Cerebellar nuclear complex (tissue), 1 donor: ENCODE measurements at regions not wholly inside any gene's neighbourhood (a gene's known extent, or its start where the extent isn't known, plus 50 kb on each side); places are given as distances from the start of the nearest gene placed in this dataset.

Experiments used
- DNase-seq, 2 experiments: peaks; one replicate each; lab custom pipeline; 2025; lab: John Stamatoyannopoulos, UW

DNA sequence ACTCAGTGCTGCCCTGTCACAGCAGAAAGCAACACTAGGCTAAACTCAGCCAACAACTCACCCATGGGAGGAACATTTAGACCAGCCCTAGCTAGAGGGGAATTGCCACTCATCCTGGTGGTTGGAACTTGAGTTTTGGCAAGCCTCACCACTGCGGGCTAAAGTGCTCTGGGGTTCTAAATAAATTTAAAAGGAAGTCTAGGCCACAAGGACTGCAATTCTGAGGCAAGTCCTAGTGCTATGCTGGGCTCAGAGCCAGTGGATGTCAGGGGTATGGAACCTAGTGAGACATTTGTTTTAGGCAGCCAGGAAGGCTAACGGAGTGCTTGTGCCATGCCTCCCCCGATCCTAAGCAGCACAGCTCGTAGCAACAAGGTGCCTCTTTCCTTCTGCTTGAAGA, 78.0 kb downstream of the RGS13 start:
- no peak for DNase-seq

DNA sequence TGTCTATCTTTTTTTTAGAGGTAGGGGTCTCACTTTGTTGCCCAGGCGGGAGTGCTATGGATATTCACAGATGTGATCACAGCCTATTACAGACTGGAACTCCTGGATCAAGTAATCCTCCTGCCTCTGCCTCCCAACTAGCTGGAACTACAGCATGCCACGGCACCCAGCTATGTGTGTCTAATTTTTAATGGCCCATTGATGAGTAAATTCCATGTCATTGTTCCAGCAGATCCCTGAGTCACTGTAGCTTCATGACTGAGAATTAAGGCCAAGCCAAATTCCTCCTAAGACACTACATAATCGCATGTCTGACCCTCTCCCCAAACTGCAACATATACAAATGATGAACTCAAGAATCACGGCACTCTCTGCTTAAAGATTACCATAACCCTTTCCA, 84.2 kb upstream of the RGS2 start:
- DNase-seq: no peak

DNA sequence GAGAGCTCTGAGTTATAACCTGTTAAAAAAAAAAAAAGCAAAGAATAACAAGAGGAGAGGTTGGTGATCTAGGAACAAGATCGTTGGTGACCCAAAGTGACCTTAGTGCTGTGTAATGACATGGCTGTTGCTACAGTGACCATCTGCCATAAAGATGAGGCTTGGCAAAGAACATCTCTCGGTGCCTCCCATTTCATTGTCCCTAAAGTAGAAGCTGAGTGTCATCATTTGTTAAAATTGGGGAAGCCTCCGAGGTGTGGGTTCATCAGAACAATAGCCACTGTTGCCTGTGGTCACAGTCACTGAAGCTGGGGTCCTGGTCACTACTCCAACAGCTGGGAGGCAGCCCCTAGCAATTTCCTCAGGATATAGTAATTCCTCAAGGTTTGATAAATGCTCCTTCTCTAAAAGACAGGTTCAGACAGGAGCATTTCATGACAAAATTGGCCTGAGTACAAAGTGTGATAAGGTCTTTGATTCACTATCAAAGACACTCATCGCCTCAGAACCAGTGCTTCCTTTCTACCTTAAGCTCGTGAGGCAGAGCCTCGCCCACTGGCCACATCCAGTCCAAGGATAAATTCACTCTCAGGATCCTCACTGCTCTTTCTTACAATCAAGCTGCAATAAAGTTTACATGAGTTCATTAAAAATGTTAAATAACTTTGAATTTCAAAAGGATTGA, 81.9 kb upstream of the RGS2 start:
- no peak for DNase-seq

DNA sequence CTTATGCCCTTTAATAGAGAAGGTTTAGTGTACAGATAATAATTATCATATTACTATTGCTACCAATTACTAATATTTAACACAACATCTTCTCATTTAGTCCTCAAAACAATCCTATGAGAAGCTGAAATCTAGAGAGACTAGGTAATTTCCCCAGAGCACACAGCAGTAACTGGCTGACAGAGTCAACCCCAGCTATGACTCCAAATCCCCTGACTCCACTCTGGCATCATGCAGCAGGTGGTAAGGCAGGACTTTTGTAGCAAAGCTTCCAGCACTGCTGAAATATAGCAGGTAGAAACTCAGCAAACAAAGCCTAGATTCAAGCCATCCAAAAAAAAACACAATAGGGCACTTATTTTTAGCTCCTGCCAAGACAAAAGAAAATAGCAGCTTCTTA, 79.3 kb upstream of the RGS2 start:
- DNase-seq: no peak

DNA sequence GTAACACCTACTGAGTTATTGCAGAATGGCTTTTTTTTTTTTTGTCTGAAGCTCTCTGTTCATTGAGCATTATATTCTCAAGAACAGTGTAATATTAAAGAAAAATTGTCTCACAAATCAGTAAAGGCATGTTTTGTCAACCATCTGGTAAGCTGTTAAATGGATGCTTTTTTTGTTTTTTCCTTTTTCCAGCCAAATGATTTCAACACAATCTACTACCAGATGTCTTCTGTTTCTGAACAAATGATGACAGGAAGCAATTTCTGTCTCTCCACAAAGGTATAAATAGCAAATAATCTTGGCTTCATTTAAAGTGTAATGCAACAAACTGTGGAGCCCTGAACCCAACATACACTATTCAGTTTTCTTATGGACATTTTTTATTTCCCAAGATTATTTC, 78.6 kb upstream of the RGS2 start:
- peak in 1 of 2 experiments; percentile 1 for DNase-seq

DNA sequence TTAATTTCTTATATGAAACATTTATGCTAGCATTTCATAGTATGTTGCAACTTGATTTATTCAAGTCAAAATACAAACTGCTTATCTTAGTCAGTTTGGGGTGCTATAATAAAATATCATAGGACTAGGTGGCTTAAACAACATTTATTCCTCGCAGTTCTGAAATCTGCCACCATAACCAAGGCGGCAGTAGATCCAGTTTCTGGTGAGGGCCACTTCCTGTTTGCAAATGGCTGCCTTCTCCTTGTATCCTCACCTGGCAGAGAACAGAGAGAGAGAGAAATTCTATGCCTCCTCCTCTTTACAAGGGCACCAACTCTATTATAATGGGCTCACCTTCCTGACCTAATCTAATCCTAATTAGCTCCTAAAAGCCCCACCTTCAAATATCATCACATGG, 76.1 kb upstream of the RGS2 start:
- DNase-seq: no peak

DNA sequence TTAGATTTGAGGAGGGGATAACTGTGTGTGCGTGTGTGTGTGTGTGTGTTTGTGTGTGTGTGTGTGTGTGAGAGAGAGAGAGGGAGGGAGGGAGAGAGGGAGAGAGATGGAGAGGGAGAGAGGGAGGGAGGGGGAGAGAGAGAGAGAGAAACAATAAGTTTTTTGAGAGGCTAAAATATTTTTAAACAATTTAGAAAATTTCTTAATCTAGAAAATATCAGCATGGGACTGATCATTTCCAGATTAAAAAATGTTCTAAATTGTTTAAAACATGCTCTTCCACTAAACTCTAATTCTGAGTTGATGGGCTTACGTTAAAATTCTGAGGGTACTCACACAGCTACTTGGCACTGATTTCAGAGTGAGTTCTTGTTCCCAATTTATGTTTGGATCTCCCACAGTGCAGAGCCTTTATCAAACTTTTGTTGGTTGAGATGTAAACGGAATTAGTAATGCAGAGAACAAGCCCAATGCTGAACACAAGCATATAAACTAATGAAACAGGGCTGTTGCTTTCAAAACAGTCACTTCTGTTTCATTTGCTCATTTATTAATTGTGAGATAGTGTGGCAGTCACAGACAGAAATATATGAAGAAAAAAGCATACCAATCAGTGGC, 73.4 kb upstream of the RGS2 start:
- DNase-seq: no peak

DNA sequence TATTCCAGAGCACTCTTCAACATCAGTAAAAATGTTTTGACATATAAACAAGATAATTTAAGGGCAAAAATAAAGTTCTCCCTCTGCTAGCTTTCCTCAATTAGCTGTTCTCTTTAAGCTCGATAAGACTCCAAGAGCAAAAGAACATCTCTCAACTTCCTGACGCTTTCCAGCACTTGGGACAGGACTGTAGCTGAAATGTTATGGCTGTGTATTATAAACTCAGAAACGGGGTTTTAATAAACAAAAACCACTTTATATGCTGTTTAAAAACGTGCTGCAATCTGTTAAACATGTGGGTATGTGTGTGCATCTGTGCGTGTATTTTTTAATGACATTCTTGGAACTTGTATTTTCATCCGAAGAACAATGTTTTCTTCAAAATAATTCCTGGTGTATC, 71.5 kb upstream of the RGS2 start:
- DNase-seq: no peak

DNA sequence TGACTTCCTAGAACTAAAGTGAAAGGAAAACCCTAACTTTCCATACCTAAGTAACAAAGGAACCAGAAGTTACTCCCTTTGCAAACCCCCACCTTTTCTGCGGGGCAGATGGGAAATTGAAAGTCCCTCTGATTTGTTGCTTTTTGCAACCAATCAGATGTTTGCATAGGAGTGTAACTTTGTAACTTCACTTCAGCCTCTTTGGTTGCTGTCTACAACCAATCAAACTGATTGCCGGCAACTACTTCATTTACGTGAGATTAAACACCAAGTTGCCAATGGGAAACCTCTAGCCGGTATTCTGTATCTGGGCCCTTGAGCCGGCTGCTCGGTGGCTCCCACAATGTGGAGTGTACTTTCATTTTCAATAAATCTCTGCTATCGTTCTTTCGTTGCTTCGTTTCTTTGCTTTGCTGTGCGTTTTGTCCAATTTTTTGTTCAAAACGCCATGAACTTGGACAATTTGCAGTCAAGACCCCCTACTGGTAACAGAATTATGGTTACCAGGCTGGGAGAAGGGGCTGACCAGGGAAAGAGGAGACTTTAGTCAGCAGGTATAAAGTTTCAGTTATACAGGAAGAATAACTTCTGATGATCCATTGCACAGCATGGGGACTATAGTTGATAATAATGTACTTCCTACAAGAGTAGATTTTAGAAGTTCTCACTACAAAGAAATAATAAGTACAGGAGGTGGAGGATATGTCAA, 69.2 kb upstream of the RGS2 start:
- DNase-seq: no peak

DNA sequence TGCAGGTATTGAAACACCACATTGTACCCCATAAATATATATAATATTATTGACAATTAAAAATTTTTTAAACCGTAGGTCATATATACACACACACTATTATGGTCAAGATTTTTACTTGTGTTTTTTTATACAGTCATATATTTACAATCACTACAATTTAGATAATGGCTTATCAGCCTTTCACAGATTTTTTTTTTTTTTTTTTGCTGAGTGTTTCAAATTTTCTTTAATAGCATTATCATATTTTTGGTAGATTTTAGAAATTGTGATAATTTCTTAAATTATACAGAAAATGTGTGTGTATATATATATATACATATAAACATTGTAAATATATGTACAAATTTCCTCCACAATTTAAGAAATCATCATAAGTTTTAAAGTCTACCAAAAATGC, 68.6 kb upstream of the RGS2 start:
- no peak for DNase-seq

DNA sequence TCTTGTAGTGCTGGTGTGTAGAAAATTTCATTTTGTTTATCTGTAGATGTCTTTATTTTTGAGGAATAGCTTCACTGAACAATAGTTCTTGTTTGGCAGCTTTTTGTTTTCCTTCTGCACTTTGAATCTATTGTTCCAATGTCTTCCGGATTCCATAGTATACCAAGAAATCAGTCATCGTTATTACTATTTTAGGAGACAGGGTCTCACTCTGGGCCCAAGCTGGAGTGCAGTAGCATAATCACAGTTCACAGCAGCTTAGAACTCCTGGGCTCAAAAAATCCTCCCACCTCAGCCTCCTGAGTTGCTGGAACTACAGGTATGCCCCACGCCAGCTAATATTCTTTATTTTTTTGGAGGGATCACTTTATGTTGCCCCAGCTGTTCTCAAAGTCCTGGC, 67.7 kb upstream of the RGS2 start:
- no peak for DNase-seq

DNA sequence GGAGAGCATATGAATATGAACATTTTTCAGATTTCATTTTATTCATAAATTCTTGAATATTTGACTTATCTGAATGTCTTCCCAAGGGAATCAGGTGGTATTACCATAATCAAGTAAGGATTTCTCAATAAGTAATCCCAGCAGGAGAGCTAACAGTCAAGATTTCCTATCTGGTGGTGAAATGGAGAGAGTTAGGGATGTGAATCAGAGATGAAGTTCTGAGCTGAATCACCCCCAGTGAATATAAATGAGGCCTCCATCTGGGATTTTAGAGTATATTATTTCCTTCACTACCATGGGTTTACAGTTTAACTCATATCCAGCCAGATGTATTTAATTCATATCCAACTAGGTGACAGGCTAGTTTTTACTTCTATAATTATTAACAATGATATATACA, 61.5 kb upstream of the RGS2 start:
- no peak for DNase-seq

DNA sequence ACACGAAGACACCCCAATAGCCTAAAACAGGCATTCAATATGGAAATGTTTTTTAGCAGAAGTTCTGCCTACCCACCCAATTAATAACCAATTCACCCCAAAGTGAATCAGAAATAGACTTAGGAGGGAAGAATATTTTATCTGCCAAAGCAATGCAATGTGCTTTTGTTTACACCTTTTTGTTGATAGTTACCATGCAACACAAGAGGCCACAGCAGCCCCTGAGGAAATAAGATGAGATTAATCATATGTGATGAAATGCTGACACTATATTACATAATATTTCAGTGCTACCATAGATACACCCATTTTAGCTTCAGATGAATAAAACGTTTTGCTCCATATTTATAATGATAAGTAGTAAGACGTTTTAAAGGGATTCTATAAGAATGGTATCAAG, 60.9 kb upstream of the RGS2 start:
- no peak for DNase-seq

DNA sequence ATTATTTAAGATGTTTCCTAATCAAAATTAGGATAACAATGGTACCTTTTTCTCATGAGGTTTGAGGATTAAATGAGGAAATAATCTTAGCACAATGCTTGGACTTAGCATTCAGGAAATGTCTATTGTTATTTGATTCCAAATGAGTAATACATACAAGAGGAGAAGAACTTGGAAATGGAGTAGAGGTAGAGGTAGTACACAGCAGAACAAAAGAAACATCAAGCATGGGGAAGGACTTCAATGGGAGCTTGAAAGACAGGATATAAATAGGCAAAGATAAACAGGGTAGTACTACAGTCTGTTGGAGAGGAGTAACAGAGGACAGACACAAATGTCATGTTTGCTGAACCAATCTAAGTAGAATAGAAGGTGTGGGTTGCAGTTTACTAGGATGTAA, 59.5 kb upstream of the RGS2 start:
- DNase-seq: no peak

DNA sequence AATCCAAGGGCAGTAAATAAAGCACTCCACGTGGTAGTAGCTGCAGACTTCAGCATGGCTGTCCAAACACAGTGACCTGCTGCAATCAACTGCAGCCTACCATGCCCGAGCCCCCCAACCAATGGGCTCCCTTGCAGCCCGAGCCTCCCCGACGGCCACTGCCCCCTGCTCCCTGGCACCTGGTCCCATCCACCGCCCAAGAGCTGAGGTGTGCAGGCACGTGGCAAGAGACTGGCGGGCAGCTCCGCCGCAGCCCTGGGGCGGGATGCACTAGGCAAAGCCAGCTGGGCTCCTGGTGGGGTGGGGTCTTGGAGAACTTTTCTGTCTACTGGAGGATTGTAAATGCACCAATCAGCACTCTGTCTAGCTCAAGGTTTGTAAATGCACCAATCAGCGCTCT, 57.6 kb upstream of the RGS2 start:
- no peak for DNase-seq

DNA sequence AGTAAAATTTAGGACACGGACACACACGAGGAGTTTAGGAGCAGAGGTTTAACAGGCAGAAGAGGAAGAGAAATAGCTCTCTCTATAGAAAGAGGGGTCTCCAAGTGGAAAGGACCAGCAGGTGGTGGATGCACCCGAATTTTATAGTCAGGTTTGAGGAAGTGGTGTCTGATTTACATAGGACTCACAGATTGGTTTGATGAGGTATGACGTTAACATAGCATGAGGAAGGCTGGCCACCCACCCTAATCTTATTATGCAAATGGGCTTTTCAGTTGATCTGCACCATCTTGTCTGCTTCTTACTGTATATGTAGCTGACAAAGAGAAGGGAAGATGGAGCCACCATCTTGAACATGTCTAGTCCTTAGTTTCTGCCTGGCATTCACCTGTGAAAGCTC, 52.5 kb upstream of the RGS2 start:
- DNase-seq: no peak

DNA sequence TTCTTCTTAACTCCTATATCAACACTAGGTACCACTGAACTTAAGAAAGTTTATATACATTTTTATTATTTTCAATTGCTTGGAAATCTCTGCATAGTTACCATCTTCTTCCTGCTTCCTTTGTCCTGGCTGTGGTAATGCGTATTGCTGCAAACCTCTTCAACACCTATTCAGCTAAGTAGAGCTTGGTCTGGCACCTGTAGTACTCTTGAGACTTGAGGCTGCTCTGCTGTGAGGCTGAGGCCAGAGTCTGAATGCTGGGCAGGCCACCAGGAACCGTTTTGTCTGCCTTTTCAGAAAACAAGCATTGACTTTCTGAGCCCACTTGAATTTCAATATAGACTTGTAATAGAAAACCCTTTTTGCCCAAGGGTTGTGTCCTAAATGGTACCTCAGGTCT, 52.0 kb upstream of the RGS2 start:
- no peak for DNase-seq

DNA sequence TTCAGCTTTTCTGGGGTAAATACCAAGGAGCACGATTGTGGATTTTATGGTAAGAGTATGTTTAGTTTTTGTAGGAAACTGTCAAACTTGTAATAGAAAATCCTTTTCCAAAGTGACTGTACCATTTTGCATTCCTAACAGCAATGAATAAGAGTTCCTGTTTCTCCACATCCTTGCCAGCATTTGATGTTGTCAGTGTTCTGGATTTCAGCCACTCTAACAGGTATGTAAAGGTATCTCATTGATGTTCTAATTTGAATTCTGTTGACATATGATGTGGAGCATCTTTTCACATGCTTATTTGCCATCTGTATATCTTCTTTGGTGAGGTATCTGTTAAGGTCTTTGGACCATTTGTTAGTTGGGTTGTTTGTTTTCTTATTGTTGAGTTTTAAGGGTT, 50.3 kb upstream of the RGS2 start:
- no peak for DNase-seq
